CD4-positive, alpha-beta T cell treated with Interleukin-1 beta for 1 hour (primary cell): ENCODE measurements at regions not wholly inside any gene's neighbourhood (a gene's known extent, or its start where the extent isn't known, plus 50 kb on each side); places are given as distances from the start of the nearest gene placed in this dataset.
"Not testable (repeated sequence)": the region's sequence is repeated elsewhere in the genome, so short reads cannot be mapped to it uniquely, and the experiment has no call there.

ENCODE experiments used
- DNase-seq, 2 donors: peaks; one replicate each; pipeline ENCODE4 v3.0.0-alpha.2; 2020 to 2022

DNA sequence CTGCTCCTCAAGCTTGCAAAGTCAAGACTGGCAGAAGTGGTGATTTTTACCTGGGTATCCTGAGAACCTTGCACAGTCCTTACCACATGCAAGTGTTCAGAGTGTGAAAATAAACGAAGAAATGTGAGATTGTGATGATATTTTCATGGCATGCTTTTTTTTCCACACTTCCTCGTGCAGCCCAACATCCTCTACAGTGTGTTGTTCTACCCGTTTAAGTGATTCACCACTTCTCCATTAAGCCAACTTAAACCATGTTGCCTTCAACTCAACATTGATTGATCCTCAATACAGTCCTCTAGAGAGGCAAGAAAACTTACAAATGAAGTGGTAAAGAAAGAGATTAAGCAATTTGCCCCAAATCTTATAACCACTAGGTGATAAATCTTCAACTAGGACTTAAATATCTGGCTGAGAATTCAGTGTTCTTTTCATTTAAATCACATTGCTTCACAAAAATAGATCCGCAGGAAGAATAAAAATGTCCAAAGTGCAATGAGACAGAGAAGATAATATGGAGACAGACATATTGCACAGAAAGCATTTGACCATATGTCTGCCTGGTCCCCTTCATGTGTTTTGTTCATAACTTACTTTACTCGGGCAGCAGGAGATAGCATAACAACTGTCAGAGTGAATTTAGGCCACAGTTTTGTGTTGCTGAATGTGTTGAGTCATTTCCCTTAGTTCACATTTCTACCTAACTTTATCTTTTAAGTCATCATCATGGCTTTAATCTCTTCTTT lies 75.8 kb upstream of the PARP8 start:
- not testable (repeated sequence) for DNase-seq

DNA sequence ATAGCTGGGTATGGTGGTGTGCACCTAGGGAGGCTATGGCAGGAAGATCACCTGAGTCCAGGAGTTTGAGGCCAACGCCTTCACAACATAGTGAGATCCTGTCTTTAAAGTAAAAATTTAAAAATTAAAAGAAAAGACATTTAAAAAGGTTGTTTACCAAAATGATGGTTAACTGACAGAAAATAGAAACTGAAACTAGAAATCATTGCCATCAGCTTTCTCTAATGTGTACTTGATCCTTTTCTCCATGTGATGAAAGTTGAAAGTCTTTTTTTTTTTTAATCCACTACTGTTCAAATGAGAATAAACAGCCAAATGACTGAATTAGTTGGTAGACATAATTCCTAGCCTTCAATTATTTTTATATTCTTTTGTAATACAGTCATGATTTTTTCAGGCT lies 75.1 kb upstream of the PARP8 start:
- DNase-seq, result peak in 1 of 2 donors; percentile 22

DNA sequence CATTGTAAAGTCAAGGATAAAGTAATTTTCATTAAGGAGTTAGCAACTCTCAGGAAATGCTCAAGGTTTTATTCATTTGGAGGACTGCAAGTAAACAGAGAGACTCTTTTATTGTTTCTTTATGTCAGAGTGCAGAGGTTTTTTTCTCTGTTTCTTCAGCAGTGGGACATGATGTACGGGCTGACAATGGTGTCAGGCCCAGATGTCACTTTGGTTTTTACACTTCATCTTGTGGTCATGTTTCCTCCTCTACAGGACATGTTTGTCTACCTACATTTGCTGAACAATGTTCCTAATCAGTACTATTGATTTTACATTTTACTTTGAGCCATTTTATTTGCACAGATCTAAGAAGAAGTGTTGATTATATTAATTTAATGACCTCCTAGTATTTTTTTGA lies 72.8 kb upstream of the PARP8 start:
- DNase-seq, result peak; percentile 23 to 58

DNA sequence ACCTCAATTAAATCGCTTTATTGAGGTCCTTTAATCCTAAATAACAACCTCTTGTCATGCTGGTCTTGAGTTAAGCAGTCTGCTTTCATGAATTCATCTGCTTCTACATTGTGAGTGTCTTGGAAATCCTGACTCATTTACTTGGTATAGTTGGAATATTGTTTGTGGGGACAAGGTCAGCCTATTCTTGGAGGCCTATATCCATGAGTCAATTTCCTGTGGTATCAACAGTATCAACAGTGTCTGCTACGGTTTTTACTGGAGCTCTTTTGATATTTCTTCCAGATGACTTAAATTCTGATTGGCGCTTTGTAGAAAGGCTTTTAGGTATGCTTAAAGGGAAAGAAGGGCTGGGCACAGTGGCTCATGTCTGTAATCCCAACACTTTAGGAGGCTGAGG lies 71.2 kb upstream of the PARP8 start:
- DNase-seq, result no peak

DNA sequence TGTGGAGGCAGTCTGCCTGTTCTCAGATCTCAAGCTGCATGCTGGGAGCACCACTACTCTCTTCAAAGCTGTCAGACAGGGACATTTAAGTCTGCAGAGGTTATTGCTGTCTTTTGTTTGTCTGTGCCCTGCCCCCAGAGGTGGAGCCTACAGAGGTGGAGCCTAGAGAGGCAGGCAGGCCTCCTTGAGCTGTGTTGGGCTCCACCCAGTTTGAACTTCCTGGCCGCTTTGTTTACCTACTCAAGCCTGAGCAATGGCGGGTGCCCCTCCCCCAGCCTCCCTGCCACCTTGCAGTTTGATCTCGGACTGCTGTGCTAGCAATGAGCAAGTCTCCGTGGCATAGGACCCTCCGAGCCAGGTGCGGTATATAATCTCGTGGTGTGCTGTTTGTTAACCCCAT lies 64.9 kb upstream of the PARP8 start:
- DNase-seq, result peak; percentile 4 to 36

DNA sequence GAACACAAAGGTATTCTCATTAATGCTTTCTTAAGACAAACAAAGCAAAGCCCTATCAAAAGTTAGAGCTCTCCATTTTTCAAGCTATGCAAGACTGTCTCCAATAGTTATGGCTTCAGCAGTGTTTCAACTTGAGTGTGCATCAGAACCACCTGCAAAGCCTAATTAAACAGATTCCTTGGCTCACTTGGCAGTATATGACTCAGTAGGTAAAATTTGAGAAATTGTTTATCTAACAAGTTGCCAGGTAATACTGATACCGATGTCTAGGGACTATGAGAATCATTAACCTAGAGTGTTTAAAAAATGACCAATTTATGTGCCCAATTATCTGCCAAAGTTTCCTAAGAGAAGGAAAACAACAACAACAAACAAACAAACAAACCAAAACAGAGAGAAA lies 60.3 kb upstream of the PARP8 start:
- no peak for DNase-seq

DNA sequence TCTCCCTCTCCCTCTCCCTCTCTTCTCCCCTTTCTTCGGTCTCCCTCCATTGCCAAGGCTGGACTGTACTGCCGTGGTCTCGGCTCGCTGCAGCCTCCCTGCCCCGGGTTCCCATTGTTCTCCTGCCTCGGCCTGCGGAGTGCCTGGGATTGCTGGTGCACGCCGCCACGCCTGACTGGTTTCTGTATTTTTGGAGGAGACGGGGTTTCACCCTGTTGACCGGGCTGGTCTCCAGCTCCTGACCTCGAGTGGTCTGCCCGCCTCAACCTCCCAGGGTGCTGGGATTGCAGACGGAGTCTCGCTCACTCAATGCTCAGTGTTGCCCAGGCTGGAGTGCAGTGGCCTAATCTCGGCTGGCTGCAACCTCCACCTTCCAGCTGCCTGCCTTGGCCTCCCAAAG lies 59.0 kb upstream of the PARP8 start:
- DNase-seq, result not testable (repeated sequence)

DNA sequence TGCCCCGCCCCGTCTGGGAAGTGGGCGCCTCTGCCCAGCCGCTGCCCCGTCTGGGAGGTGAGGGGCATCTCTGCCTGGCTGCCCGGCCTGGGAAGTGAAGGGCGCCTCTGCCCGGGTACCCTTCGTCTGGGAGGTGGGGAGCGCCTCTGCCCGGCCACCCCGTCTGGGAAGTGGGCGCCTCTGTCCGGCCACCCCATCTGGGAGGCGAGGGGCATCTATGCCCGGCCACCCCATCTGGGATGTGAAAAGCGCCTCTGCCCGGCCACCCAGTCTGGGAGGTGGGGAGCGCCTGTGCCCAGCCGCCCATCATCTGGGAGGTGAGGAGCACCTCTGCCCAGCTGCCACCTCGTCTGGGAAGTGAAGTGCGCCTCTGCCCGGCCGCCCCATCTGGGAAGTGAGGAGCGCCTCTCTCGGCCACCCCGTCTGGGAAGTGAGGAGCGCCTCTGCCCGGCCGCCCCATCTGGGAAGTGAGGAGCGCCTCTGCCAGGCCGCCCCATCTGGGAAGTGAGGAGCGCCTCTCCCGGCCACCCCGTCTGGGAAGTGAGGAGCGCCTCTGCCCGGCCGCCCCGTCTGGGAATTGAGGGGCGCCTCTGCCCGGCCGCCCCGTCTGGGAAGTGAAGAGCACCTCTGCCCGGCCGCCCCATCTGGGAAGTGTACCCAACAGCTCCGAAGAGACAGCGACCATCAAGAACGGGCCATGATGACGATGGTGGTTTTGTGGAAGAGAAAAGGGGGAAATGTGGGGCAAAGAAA lies 58.3 kb upstream of the PARP8 start:
- DNase-seq, result not testable (repeated sequence)

DNA sequence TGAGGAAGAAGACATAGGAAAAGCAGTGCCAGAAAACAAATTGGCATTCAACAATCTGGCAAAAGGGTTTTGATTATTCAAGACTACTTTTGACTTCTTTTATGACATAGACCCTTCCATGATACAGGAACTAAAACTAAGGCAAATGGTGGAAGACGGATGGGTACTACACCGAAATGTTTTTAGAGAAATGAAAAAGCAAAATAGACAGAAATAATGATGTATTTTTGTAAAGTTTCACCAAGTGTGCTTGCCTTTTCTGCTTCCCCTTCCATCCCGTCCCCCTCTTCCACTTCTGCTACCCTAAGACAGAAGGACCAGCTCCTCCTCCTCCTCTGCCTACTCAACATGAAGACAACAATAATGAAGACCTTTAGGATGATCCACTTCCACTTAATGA lies 53.4 kb upstream of the PARP8 start:
- DNase-seq, result not testable (repeated sequence)
